Suprapubic skin (tissue), 4 donors: ENCODE measurements at regions not wholly inside any gene's neighbourhood (a gene's known extent, or its start where the extent isn't known, plus 50 kb on each side); places are given as distances from the start of the nearest gene placed in this dataset.
A peak's percentile ranks its signal among the peaks of the same experiment; 100 is the strongest.

Source experiments
- DNase-seq, 2 donors: peaks; one replicate each; pipeline ENCODE4 v3.0.0-alpha.2; 2019; ENCODE audit warnings: low spot score in 2 of 2
- H3K27ac ChIP-seq: fragments of 200-600 bp; sonication (generic); one replicate; pipeline ENCODE4 v1.5.1; 2019
- H3K27me3 ChIP-seq: fragments of 200-600 bp; sonication (generic); one replicate; pipeline ENCODE4 v1.5.1; 2019
- H3K36me3 ChIP-seq: fragments of 200-600 bp; sonication (generic); one replicate; pipeline ENCODE4 v1.5.1; 2019
- H3K4me1 ChIP-seq: fragments of 200-600 bp; sonication (generic); one replicate; pipeline ENCODE4 v1.5.1; 2019
- H3K4me3 ChIP-seq: fragments of 200-600 bp; sonication (generic); one replicate; pipeline ENCODE4 v1.5.1; 2019; ENCODE audit warnings: mild to moderate bottlenecking
- H3K9me3 ChIP-seq: fragments of 200-600 bp; sonication (generic); one replicate; pipeline ENCODE4 v1.5.1; 2019
- EP300 ChIP-seq: sonication (generic); formaldehyde crosslinking; IDR thresholded peaks from one replicate; pipeline ENCODE4 v1.6.1; 2017; ENCODE audit warnings: antibody characterized with exemption
- POLR2A ChIP-seq, 2 donors: fragments of 450-650 bp; IDR thresholded peaks; one replicate each; pipeline ENCODE4 v1.6.1; 2017; ENCODE audit warnings: antibody characterized with exemption in 2 of 2, mild to moderate bottlenecking in 2 of 2, moderate library complexity in 2 of 2
- POLR2AphosphoS5 ChIP-seq, 3 donors: sonication (generic); formaldehyde crosslinking; IDR thresholded peaks; one replicate each; pipeline ENCODE4 v1.6.1; 2017; ENCODE audit warnings: antibody characterized with exemption in 3 of 3
- WGBS: methylation state at CpG from one replicate; pipeline ENCODE4 v1.1.5; 2018; 5-methylcytosine and 5-hydroxymethylcytosine counted together
- TF ChIP-seq, protein P1 (sequence below), 2 donors: fragments of 200-600 bp in 1 of 2; fragments of 450-650 bp in 1 of 2; sonication (generic) in 1 of 2; IDR thresholded peaks; one replicate each; pipeline ENCODE4 v1.5.1; 2016 to 2019; ENCODE audit warnings: antibody characterized with exemption in 2 of 2, mild to moderate bottlenecking in 1 of 2, moderate library complexity in 1 of 2

DNA sequence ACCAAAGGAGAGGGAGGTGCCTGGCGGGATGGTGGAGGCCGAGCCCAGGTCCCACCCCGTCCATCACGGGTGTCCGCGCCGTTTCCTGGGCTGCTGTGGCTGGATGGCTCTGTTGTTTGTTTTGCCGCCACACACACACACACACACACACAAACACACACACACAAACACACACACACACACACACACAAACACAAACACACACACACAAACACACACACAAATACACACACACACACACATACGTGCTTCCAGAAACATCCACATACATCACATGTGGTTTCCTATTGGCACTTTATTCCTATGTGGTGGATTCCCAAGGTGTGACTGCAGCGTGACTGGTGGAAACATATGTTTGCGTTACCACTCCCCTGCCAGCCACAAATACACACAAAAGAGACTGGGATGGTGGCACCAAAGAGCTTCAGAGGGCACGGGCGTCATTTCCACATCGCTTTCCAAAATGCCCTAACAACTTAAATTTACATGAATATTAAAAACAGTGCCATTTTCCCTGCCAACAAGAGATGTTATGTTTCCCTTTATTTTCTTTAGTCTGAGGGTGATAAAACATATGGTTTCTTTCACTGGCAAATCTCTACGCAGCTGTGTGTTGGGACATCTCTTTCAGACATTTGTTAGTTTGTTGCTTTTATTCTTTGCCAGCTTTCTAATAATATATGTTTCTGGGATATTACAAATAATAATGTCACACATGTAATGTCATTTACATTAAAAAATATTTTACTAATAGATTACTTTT is 356.8 kb downstream of the BRD1 start:
- Histone ChIP-seq H3K27me3 (peaks cover 42% of the 10 kb centered on the region), H3K27ac (no peak overlapping the region), H3K4me3 (no peak overlapping the region), H3K4me1 (no peaks in the 10 kb centered on the region), H3K9me3 (no peaks in the 10 kb centered on the region), H3K36me3 (no peaks in the 10 kb centered on the region)
- no peak for DNase-seq
- 53% methylated on average over 15 of the region's 15 CpGs for WGBS
- TF ChIP-seq EP300 (no peak), POLR2AphosphoS5 (IDR thresholded peaks at IDR 0.05) (no peak), POLR2A (IDR thresholded peaks at IDR 0.05) (no peak)
- TF ChIP-seq, protein P1, sequence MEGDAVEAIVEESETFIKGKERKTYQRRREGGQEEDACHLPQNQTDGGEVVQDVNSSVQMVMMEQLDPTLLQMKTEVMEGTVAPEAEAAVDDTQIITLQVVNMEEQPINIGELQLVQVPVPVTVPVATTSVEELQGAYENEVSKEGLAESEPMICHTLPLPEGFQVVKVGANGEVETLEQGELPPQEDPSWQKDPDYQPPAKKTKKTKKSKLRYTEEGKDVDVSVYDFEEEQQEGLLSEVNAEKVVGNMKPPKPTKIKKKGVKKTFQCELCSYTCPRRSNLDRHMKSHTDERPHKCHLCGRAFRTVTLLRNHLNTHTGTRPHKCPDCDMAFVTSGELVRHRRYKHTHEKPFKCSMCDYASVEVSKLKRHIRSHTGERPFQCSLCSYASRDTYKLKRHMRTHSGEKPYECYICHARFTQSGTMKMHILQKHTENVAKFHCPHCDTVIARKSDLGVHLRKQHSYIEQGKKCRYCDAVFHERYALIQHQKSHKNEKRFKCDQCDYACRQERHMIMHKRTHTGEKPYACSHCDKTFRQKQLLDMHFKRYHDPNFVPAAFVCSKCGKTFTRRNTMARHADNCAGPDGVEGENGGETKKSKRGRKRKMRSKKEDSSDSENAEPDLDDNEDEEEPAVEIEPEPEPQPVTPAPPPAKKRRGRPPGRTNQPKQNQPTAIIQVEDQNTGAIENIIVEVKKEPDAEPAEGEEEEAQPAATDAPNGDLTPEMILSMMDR (IDR thresholded peaks at IDR 0.05): no peak

- H3K4me3 ChIP-seq: no peak overlapping the region
- 72% methylated on average over 33 of the region's 33 CpGs for WGBS
- no peak for TF ChIP-seq POLR2A (IDR thresholded peaks at IDR 0.05)
- TF ChIP-seq POLR2AphosphoS5 (IDR thresholded peaks at IDR 0.05): no peak
- no peak for TF ChIP-seq EP300
- TF ChIP-seq, protein P1 (IDR thresholded peaks at IDR 0.05): no peak
These were observed 357.6 kb downstream of the BRD1 start for GRCh38 chr22:49469896-49470740.

DNA sequence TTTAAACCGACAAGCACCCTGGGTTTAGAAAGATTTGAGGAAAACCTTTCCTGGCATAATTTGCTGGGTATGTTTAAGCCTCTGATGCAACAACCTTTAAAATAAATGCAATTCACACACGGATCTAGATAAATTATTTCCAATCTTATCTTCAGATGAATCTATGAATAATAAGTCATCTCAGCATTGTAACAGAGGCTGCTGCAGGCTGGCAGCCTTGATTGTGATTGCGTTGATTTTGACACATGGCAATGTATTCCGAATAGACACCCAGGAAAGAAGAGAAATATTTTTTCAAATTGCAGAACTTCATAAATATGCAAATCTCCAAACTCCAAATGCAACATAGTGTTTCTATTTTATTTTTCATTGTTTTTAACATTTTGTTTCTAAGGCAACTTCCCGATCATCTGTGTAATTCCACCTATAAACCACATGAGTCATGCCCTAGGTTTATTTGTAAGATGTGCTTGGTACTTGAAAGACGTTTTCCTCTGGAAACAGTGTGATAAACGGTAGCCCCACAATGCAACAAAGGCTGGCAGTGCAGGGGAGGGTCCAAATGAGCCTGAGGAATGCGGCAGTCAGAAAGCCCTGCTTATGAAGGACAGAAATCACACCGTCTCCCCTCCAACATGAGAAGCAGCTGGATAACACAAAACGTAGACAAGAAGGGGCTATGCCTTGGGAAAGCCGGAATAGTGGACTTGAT is 359.0 kb downstream of the BRD1 start:
- TF ChIP-seq POLR2AphosphoS5 (IDR thresholded peaks at IDR 0.05) (no peak), POLR2A (IDR thresholded peaks at IDR 0.05) (no peak), EP300 (no peak)
- TF ChIP-seq, protein P1 (IDR thresholded peaks at IDR 0.05): no peak
- DNase-seq: no peak
- WGBS: 49% methylated on average over 9 of the region's 11 CpGs
- Histone ChIP-seq H3K9me3 (no peaks in the 10 kb centered on the region), H3K27me3 (peaks cover 37% of the 10 kb centered on the region), H3K36me3 (no peaks in the 10 kb centered on the region), H3K4me3 (no peak overlapping the region), H3K27ac (no peak overlapping the region), H3K4me1 (no peaks in the 10 kb centered on the region)

More at GRCh38 chr22:49469896-49470740, 357.6 kb downstream of the BRD1 start:
- Histone ChIP-seq H3K36me3 (no peaks in the 10 kb centered on the region), H3K27ac (no peak overlapping the region), H3K27me3 (peaks cover 42% of the 10 kb centered on the region), H3K4me1 (no peaks in the 10 kb centered on the region), H3K9me3 (no peaks in the 10 kb centered on the region)
- DNase-seq: no peak

- peak in 1 of 2 donors; percentile 71 for DNase-seq
- no peaks in the 10 kb centered on the region for H3K4me1 ChIP-seq
- peaks cover 35% of the 10 kb centered on the region for H3K27me3 ChIP-seq
- H3K9me3 ChIP-seq: no peaks in the 10 kb centered on the region
- H3K36me3 ChIP-seq: no peaks in the 10 kb centered on the region
- 75% methylated on average over 15 of the region's 17 CpGs for WGBS
- H3K27ac ChIP-seq: no peak overlapping the region
- TF ChIP-seq EP300 (no peak), POLR2A (IDR thresholded peaks at IDR 0.05) (no peak), POLR2AphosphoS5 (IDR thresholded peaks at IDR 0.05) (no peak)
- TF ChIP-seq, protein P1 (IDR thresholded peaks at IDR 0.05): no peak
- H3K4me3 ChIP-seq: no peak overlapping the region
These were observed 360.6 kb downstream of the BRD1 start for GRCh38 chr22:49466878-49467595.
